GM19372 (cell line): ENCODE measurements at regions not wholly inside any gene's neighbourhood (a gene's known extent, or its start where the extent isn't known, plus 50 kb on each side); places are given as distances from the start of the nearest gene placed in this dataset.
"Not testable (repeated sequence)": the region's sequence is repeated elsewhere in the genome, so short reads cannot be mapped to it uniquely, and the experiment has no call there.

Experiments used
- ATAC-seq: cut with Tn5 transposase; IDR thresholded peaks from one replicate; pipeline ENCODE4 v1.9.1; 2021; ENCODE audit warnings: mild to moderate bottlenecking, low read depth, moderate library complexity; ENCODE audit not compliant: unreplicated experiment

DNA sequence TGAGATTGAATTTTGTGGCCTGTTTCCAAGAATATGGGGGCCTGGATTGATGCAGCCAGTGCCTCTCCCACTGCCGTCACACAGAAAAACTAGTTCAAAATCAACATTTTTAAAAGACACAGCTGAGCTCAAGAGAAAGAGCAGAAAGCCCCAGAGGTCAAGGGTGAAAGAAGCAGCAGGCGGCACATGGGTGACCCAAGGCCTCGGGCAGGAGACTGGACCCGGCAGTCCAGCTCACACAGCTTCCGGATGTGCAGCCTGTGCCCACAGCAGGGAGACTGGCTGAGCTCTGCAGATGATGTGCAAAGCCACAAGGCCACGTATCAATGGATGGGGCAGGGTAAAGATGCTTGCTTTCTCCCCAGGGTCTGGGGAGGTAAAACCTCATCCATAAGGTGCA lies 50.4 kb upstream of the RNF32 start:
- ATAC-seq: no peak

DNA sequence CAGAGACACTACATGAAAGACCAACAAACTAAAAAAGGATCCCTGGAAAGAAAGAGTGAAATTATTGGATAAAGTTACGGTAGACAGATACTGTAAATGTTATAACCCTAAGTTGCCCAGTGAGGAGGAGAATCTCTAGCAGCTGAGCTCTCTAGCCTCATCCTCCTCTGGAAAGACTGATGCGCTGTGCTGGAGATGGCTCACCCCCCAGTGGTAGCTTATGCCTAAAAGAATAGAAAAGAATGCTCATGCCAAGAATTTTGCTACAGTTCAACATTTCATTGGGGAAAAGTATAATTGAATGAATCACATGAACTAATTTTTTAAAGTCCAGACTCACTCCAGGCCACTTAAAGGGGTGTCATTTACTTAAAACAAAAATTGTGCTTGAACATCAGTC lies 50.8 kb upstream of the RNF32 start:
- ATAC-seq: no peak

DNA sequence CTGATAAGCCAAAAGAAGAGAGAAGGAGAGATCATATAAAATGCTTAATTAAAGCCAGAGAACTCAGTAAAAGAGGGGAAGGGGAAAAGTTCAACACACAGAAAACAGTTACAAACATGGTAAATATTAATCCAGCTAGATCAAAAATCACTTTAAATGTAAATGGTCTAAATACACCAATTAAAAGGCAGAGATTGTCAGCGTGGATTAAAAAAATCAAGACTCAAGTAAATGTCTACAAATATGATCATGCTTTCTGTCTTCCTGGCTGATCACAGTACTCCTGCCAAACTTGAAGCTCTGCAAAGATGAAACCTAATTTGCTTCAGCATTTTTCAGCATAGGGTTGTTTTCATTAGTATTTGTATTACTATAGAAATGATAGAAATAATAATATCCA lies 54.6 kb upstream of the RNF32 start:
- no peak for ATAC-seq

DNA sequence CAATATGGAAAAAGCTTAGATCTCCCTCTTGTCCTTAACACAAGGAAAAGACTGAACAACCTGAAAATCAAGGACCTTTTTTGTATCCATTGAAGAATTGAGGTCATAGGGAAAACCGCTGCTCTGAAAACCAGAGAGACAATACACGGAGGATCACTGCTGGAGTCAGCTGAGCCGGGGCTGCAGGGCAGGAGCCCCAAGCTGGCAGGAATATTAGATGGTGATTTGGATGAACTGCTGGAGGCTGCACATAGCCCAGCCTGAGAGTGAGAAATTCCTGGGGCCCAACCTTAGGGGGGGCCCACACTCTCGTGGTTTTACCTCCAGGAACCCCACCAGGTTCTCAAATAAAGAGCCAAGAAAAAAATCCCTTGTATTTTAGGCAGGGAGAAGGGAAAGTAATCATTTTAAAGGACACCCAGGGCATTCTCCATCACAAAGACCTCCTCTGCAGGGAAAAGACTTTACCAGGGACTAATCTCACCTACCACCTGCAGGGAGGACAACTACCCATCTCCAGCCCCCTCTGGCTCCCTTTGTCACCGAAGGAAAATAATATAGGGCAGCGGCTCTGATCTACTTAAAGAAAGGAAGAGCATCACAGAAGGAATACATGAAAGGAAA lies 55.4 kb upstream of the RNF32 start:
- ATAC-seq: no peak

DNA sequence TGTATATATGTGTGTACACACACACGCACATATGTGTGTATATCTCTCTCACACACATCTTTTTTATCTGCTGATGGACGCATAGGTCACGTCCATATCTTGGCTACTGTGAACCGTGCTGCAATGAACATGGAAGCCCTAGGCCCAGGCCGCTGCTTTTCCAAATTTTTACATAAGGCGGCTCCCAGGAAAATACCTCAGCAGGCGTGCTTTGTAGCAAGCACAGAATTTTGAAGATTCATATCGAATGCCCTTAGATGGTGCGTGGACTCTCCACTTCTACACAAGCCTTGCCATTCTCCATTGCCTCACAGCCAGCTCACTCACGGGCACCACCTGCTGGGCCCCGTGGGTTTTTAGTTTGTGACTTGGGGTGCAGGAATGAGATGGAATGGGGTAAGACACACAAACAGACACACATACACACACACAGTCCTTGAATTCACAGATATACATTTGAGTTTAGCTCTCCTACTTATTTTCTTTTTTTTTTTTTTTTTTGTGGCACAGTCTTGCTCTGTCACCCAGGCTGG lies 57.9 kb upstream of the RNF32 start:
- ATAC-seq: no peak

DNA sequence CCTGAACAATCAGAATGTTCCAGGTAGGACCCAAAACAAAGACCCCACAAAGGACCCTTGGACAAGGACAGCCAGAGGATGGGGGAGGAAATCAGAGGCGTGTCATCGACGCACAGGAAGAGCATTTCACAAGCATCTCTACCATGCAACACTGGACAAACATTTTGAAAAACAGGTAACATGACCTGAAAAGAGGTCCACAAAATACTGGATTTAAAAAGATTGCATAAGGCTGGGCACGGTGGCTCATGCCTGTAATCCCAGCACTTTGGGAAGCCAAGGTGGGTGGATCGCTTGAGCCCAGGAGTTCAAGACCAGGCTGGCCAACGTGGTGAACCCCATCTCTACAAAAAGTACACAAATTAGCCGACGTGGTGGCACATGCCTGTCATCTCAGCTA lies 60.5 kb upstream of the RNF32 start:
- no peak for ATAC-seq

DNA sequence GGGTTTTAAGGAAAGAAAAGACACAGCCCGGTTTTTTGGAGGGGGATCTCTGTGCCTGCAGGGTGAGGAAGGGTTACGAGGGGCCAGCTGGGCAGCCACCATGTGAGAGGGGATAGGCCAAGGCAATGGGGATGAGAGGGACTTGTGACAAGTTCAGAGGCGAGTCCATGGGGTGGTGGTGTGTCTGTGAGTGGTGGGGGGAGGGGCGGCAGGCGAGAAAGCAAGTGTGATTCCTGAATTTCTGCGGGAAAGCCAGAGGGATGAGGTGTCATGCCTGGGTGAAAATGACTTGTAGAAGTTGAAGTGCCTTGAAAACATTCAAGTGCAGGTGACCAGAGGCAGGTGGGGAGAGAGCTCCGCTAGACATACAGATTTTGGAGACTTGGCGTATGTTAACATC lies 61.0 kb upstream of the RNF32 start:
- ATAC-seq: no peak

DNA sequence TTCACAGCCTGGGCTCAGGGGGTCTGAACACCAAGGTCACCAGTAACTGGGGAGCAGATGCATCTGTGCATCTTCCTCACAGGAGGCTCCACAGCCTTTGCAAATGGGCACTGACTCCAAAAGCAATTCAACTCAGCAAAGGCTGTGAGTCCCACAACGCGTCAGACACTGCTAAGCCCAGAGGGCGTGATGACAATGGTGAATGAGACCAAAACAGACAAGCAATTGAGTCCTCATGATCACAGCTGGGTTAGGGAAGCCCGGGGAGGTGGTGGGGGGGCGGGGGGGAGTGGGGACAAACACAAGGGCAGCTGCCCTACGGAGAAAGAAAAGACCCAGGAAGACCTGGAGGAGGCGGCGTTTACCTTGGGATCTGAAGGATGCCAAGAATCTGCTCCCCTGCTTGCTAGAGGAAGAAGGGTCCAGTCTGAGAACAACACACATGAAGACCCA lies 61.6 kb upstream of the RNF32 start:
- no peak for ATAC-seq

DNA sequence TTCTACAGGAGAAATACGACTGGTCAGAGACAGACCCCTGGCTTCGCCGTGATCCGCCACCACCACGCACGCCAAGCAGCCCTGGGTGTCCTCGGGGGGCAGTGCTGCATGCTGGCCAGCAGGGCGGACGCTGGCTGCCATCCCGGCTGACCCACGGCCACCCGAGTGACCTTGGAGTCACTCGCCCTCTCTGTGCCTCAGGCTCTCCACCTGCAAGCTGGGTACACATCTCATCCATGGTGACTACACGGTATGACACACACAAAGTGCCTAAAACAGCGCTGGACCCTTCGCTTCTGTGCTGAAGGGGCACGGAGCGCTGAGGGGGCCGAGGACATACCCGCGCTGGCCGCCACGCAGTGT lies 62.0 kb upstream of the RNF32 start:
- no peak for ATAC-seq

DNA sequence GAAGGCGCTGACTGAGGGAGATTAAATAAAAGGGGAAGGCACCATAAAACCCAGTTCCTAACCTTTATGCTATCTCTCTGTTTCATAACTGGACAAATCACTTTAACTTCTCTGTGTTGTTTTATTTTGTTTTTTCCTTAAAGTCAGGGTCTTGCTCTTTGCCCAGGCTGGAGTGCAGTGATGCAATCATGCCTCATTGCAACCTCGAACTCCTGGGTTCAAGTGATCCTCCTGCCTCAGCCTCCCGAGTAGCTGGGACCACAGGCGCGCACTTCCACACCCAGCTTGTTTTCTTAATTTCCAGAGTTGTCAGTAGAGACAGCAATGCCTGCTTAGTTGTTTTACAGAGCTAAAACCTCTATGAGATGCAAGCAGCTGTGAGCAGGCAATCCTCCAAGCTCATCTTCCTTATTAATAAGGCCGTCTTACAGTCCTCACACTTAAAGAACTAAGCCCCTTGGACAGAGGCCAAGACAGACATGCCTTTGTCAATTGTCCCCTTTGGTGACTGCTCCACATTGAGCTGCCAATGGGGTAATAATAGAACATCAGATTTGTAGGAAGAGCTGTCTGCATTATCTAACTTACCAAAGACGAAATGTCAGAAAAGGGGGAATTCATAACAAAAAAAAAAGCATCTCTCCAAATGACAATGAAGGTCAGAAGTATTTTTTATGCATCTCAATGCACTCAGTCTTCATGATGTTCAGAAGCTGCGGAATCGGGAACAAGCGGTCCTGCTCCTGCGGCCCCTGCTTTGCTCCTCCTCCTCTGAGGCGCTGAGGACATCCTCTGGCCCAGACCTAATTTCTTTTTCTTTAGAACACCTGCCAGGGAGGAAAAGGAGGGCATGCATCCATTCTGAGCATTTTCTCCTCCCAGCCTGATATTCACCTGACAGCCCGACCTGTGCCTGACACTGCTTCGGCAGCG lies 62.7 kb upstream of the RNF32 start:
- no peak for ATAC-seq

DNA sequence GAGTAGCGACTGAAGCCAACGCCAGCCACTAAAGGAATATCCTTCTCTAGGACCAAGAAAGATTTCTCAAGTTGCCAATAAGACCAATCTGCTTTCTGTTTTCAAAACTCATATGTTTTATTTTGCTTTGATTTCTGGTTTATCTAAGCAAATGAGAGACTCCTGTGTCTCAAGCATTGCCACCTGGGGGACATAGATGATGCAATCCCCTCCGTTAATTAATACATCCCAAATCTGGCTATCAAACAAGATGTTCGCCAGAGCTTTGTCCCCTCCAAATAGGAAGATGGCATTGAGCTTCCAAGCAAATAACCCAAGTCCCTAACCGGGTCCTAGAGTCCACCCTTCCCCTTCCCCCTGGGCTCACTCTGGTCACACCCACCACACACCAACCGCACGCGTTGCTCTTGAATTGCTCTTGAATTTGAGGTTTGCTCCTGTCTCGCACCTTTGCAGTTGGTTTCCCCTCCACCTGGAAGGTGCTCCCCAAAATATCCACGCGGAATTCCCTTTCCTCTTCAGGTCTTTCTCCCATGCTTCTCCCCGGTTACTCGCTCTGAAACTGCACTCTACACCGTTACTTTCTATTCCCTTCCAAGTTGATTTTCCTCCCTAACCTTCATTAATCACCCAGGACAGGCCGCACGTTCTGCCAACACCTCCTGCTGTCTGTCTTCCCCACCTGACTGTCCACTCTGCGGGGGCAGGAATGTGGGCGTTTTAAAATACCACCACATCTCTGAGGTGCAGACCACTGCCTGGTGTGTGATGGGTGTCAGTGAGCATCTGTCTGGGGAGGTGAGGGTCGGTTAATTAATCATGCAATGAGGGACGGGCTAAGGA lies 64.1 kb upstream of the RNF32 start:
- ATAC-seq: no peak

DNA sequence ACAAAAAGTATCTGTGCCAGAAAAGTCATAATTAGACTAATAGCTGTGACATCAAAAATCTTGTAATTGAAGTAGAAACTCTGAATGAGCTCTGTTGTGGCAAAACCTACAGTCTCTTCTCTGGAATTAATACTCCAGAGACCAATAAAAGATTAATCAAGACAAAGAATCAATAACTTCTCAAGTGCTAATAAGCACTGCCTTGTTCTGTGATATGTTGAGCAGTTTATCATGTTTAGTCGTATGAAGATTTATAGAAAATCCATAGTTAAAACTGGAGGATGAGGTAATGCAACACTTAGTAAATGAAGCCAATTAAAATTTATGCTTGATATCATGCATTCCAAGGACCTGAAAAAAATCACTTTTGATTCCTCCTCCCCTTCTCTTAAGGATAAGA lies 72.3 kb upstream of the RNF32 start:
- no peak for ATAC-seq

DNA sequence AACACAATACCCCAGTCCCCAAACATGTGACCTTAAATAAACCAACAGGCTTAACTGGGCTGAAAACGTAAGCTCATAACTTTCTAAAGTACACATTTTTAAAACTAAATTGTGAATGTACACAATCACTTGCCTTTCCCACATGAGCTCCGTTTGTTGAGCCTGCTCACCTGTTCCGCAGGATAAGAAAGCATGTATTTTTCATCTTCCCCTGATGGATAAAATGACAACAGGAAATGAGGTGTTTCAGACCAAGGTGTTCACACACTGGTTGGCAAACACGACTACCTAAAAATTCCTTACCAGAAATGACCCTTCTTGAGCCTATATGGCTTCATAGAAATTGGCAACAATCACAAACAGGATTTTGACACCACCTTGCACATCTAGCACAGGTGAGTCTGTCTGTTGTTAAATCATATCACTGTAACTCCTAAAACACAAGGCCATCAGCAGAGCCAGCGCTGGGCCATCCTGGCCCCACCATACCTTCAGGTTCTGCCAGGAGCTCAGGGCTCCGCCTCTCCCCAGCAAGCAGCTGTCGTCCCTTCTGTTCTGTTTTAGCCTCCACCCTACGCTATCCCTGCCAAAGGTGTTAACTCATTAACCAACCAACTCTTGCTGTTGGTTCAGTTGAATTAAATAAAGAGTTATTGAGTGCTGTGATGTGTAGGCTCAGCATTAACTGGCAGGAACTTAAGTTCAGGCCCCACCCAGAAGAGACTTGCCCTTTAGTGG lies 73.6 kb upstream of the RNF32 start:
- no peak for ATAC-seq

DNA sequence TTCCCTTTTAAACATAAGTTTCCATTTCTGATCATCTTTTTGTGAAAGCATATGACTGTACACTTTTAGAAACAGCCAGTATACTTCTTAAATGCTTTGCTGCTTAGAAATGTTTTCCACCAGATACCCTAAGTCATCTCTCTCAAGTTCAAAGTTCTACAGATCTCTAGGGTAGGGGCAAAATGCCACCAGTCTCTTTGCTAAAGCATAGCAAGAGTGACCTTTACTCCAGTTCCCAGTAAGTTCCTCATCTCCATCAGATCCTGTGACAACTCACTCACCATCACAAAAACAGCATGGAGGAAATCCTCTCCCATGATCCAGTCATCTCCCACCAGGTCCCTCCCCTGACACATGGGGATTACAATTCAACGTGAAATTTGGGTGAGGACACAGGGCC lies 75.6 kb upstream of the RNF32 start:
- ATAC-seq: not testable (repeated sequence)

DNA sequence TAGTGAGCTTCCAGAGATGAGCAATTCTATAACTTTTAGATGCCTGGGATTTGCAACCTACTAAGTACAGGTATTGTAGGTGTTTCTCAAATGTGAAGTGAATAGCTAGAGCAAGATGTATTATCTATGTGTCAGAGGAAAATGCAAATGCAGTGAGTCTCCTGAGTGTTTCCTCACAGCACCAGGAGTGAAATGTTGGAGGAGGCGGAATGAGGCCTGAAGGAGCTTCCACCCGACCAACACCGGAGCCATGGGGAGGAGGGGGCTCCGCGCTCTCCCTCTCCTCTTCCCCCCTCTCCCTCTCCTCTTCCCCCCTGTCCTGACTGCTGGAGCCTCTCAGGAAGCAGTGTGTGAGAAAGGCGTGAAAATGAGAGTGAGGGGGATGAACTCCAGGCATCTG lies 79.9 kb upstream of the RNF32 start:
- ATAC-seq: no peak

DNA sequence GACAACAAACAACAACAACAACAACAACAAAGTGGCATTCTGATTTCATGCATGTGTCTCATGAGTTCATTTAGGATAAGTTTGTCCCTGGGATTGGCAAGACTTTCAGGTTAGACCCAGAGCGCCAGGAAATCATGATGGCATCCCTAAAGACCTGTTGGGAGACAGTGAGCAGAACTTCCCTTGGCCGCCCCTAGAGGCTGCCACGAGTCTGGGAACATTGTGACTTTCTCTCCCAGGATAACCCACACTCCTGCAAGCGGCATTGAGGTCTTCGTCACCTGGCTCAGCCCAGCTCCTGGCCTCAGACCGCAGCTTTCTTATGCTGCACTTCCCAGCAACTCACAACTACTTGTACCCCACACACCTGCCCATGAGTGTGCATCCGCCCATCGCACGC lies 80.5 kb upstream of the RNF32 start:
- ATAC-seq: no peak

DNA sequence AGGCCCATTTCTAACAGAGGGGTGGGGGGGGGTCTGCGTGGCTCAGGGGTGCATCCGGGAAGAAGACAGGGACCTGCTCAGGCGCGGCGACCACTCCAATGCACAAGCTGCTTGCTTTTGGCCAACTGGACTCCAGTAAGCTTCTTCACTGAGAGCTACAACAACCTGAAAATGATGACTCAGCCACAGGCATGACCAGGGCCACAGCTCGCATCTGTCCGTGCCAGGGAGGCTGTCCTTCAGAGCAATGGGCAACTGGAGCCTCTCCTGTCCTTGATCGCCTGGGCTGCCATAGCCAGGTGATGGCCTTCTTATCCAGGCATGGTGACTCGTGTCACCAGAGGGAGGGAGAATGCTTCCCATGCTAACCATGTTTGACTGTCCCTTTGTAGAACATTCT lies 81.6 kb upstream of the RNF32 start:
- no peak for ATAC-seq

DNA sequence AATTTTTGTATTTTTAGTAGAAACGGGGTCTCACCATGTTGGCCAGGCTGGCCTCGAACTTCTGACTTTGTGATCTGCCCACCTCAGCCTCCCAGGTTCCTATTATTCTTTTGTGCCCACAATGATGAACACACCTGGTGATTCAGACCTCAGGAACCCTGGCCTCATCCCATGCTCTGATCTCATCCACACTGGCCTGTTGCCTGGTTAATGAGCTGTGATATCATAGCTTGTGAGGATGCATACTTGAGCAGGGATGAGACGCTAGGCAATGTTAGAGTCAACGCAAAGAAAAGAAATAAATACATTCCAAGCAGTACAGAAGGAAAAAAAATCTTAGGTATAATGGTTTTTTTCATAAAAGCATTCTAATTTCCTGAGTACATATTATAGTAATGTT lies 82.4 kb upstream of the RNF32 start:
- no peak for ATAC-seq

DNA sequence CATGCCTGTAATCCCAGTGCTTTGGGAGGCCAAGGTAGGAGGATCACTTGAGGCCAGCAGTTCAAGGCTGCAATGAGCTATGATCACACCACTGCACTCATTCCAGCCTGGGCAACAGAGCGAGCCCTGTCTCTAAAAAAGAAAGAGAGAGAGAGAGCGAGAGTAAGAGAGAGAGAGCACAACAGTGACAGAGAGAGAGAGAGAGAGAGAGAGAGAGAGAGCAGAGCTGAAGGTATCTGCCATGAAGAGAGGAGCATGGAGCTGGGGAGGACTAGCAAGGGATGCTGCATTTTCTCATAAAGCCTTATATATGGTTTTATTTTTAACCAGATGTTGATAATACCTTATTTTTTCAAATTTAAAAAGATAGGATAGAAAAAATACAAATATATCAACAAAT lies 84.5 kb upstream of the RNF32 start:
- no peak for ATAC-seq

DNA sequence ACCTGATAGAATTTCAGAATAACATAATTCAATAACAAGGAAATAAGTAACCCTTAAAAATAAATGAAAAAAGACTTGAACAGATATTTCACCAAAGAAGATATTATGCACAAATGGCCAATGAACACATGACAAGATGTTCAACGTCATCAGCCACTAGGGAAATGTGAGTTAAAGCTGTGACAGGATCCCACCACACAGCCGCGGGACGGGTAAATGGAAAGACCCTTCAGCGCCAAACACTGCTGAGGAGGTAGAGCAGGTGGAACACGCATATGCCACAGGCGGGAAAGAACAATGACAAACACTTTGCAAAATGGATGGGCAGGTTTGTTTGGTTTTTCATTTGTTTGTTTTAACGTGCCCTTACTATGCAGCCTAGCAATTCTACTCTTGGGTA lies 86.1 kb upstream of the RNF32 start:
- no peak for ATAC-seq
